ENCODE measurements at regions not wholly inside any gene's neighbourhood (a gene's known extent, or its start where the extent isn't known, plus 50 kb on each side); places are given as distances from the start of the nearest gene placed in this dataset.

GRCh38 chr5:56703952-56704351 is 111.4 kb upstream of the MAP3K1 start:
- H3K36me3 ChIP-seq: no peaks in the 10 kb centered on the region
- H3K27me3 ChIP-seq: no peaks in the 10 kb centered on the region
- H3K4me3 ChIP-seq: no peak overlapping the region
- no peaks in the 10 kb centered on the region; the same call in 1 of the 2 replicates for H3K9me3 ChIP-seq
- no peak for DNase-seq

GRCh38 chr5:56700711-56701110 is 114.6 kb upstream of the MAP3K1 start:
- Histone ChIP-seq H3K36me3 (no peaks in the 10 kb centered on the region), H3K27me3 (no peaks in the 10 kb centered on the region), H3K4me3 (no peak overlapping the region), H3K9me3 (no peaks in the 10 kb centered on the region)
- DNase-seq: no peak

- no peaks in the 10 kb centered on the region for H3K27me3 ChIP-seq
Measured at GRCh38 chr5:56699538-56699937, 115.8 kb upstream of the MAP3K1 start.

GRCh38 chr5:56698463-56699381 is 116.6 kb upstream of the MAP3K1 start:
- no peak overlapping the region for H3K4me3 ChIP-seq
- no peaks in the 10 kb centered on the region for H3K9me3 ChIP-seq
- DNase-seq: no peak
- no peaks in the 10 kb centered on the region for H3K27me3 ChIP-seq
- no peaks in the 10 kb centered on the region for H3K36me3 ChIP-seq

More at GRCh38 chr5:56699538-56699937, 115.8 kb upstream of the MAP3K1 start:
- no peaks in the 10 kb centered on the region for H3K36me3 ChIP-seq
- DNase-seq: no peak
- H3K9me3 ChIP-seq: no peaks in the 10 kb centered on the region
- no peak overlapping the region for H3K4me3 ChIP-seq

- H3K36me3 ChIP-seq: no peaks in the 10 kb centered on the region
- DNase-seq: peak; percentile 3
- H3K27me3 ChIP-seq: 0 out of 2 replicates have a peak, but pooled peaks cover 2% of the 10 kb centered on the region
- no peaks in the 10 kb centered on the region for H3K9me3 ChIP-seq
- no peak overlapping the region for H3K4me3 ChIP-seq
Measured at GRCh38 chr5:56696900-56697299, 118.4 kb upstream of the MAP3K1 start.

- Histone ChIP-seq H3K4me3 (no peak overlapping the region), H3K27me3 (0 out of 2 replicates have a peak, but pooled peaks cover 2% of the 10 kb centered on the region), H3K9me3 (no peaks in the 10 kb centered on the region), H3K36me3 (no peaks in the 10 kb centered on the region)
- DNase-seq: no peak
Measured at GRCh38 chr5:56693220-56693579, 122.1 kb upstream of the MAP3K1 start.

GRCh38 chr5:56692359-56693219 is 122.8 kb upstream of the MAP3K1 start:
- 0 out of 2 replicates have a peak, but pooled peaks cover 2% of the 10 kb centered on the region for H3K27me3 ChIP-seq

GRCh38 chr5:56688402-56688801 is 126.9 kb upstream of the MAP3K1 start:
- Histone ChIP-seq H3K27me3 (0 out of 2 replicates have a peak, but pooled peaks cover 2% of the 10 kb centered on the region), H3K4me3 (no peak overlapping the region), H3K9me3 (no peaks in the 10 kb centered on the region), H3K36me3 (no peaks in the 10 kb centered on the region)
- DNase-seq: no peak

More at GRCh38 chr5:56692359-56693219, 122.8 kb upstream of the MAP3K1 start:
- no peaks in the 10 kb centered on the region for H3K36me3 ChIP-seq
- no peak for DNase-seq
- no peak overlapping the region for H3K4me3 ChIP-seq
- no peaks in the 10 kb centered on the region for H3K9me3 ChIP-seq

GRCh38 chr5:56686337-56687195 is 128.8 kb upstream of the MAP3K1 start:
- H3K36me3 ChIP-seq: no peaks in the 10 kb centered on the region
- no peaks in the 10 kb centered on the region for H3K9me3 ChIP-seq
- no peak overlapping the region for H3K4me3 ChIP-seq
- no peak for DNase-seq
- no peaks in the 10 kb centered on the region for H3K27me3 ChIP-seq

GRCh38 chr5:56685503-56686217 is 129.7 kb upstream of the MAP3K1 start:
- Histone ChIP-seq H3K4me3 (no peak overlapping the region), H3K27me3 (no peaks in the 10 kb centered on the region), H3K9me3 (no peaks in the 10 kb centered on the region), H3K36me3 (no peaks in the 10 kb centered on the region)
- DNase-seq: no peak

- DNase-seq: no peak
- Histone ChIP-seq H3K27me3 (no peaks in the 10 kb centered on the region), H3K9me3 (no peaks in the 10 kb centered on the region), H3K36me3 (no peaks in the 10 kb centered on the region), H3K4me3 (no peak overlapping the region)
Measured at GRCh38 chr5:56684159-56684558, 131.2 kb upstream of the MAP3K1 start.

GRCh38 chr5:56683733-56684132 is 131.6 kb upstream of the MAP3K1 start:
- no peaks in the 10 kb centered on the region for H3K27me3 ChIP-seq
- H3K9me3 ChIP-seq: no peaks in the 10 kb centered on the region
- H3K36me3 ChIP-seq: no peaks in the 10 kb centered on the region
- H3K4me3 ChIP-seq: no peak overlapping the region
- no peak for DNase-seq

GRCh38 chr5:56683281-56683680 is 132.1 kb upstream of the MAP3K1 start:
- DNase-seq: no peak
- no peak overlapping the region for H3K4me3 ChIP-seq
- H3K9me3 ChIP-seq: no peaks in the 10 kb centered on the region
- H3K27me3 ChIP-seq: no peaks in the 10 kb centered on the region
- H3K36me3 ChIP-seq: no peaks in the 10 kb centered on the region

- no peak for DNase-seq
- H3K36me3 ChIP-seq: no peaks in the 10 kb centered on the region
Measured at GRCh38 chr5:56681346-56681745, 134.0 kb upstream of the MAP3K1 start.

GRCh38 chr5:56680731-56681130 is 134.6 kb upstream of the MAP3K1 start:
- Histone ChIP-seq H3K36me3 (no peaks in the 10 kb centered on the region), H3K27me3 (no peaks in the 10 kb centered on the region), H3K9me3 (no peaks in the 10 kb centered on the region), H3K4me3 (no peak overlapping the region)
- no peak for DNase-seq

More at GRCh38 chr5:56681346-56681745, 134.0 kb upstream of the MAP3K1 start:
- no peaks in the 10 kb centered on the region for H3K9me3 ChIP-seq
- no peak overlapping the region for H3K4me3 ChIP-seq
- H3K27me3 ChIP-seq: no peaks in the 10 kb centered on the region

Data from MG63 (cell line).